SK-N-SH (cell line): ENCODE measurements at regions not wholly inside any gene's neighbourhood (a gene's known extent, or its start where the extent isn't known, plus 50 kb on each side); places are given as distances from the start of the nearest gene placed in this dataset.

Experiments
- CTCF ChIA-PET: fragments of 300-600, 350-600 bp; formaldehyde crosslinking; extraction: SDS; loops from one replicate; lab custom pipeline; 2021; lab: Yijun Ruan, JAX
- POLR2A ChIA-PET: fragments of 350-600 bp; sonication (Branson Sonifier 250); formaldehyde crosslinking; extraction: SDS; loops from one replicate; lab custom pipeline; 2020; ENCODE audit warnings: antibody characterized with exemption, inconsistent platforms; lab: Yijun Ruan, JAX
- DNase-seq: peaks from one replicate; pipeline ENCODE4 v3.0.0; 2012
- H2AFZ ChIP-seq: fragments of 200-600 bp; sonication (generic); 2 replicates; pipeline ENCODE4 v1.8.1; 2016; ENCODE audit warnings: antibody characterized with exemption, mild to moderate bottlenecking, low read depth
- H3F3A ChIP-seq: fragments of 200-600 bp; sonication (generic); replicated peaks from 2 replicates; pipeline ENCODE3; 2016; ENCODE audit warnings: antibody characterized with exemption, mild to moderate bottlenecking; ENCODE audit not compliant: insufficient read depth
- H3K27ac ChIP-seq, 2 experiments: fragments of 200-500 bp in 1 of 2; fragments of 200-600 bp in 1 of 2; sonication (Bioruptor generic) in 1 of 2; sonication (generic), shearing (Covaris generic) in 1 of 2; 2 replicates each; pipeline versions ENCODE4 v1.5.1 to v1.6.1; 2014 to 2016; ENCODE audit warnings: low read depth in 2 of 2, inconsistent platforms in 1 of 2, low read length in 1 of 2, mild to moderate bottlenecking in 1 of 2, mixed read lengths in 1 of 2
- H3K27me3 ChIP-seq: fragments of 200-600 bp; sonication (generic), shearing (Covaris generic); 2 replicates; pipeline ENCODE4 v1.6.1; 2016; ENCODE audit warnings: mixed run types; ENCODE audit not compliant: insufficient read depth
- H3K36me3 ChIP-seq, 2 experiments: fragments of 200-500 bp in 1 of 2; fragments of 200-600 bp in 1 of 2; sonication (Bioruptor generic) in 1 of 2; sonication (generic) in 1 of 2; replicated peaks in 1 of 2; 2 replicates each; pipeline versions ENCODE3 to v1.5.1; 2014 to 2016; ENCODE audit warnings: low read length in 1 of 2, mild to moderate bottlenecking in 1 of 2; ENCODE audit not compliant: insufficient read depth in 2 of 2, control insufficient read depth in 1 of 2
- H3K4me1 ChIP-seq, 2 experiments: fragments of 200-500 bp in 1 of 2; fragments of 200-600 bp in 1 of 2; sonication (Bioruptor generic) in 1 of 2; sonication (generic), shearing (Covaris generic) in 1 of 2; 2 replicates each; pipeline versions ENCODE4 v1.5.1 to v1.6.1; 2014 to 2016; ENCODE audit warnings: low read depth in 1 of 2, low read length in 1 of 2, mixed run types in 1 of 2; ENCODE audit not compliant: insufficient read depth in 2 of 2, control insufficient read depth in 1 of 2
- H3K4me2 ChIP-seq: fragments of 200-600 bp; sonication (generic), shearing (Covaris generic); 2 replicates; pipeline ENCODE4 v1.6.1; 2017; ENCODE audit warnings: mixed run types
- H3K4me3 ChIP-seq, 2 experiments: fragments of 200-500 bp in 1 of 2; fragments of 200-600 bp in 1 of 2; sonication (Bioruptor generic) in 1 of 2; sonication (generic), shearing (Covaris generic) in 1 of 2; 2 replicates each; pipeline versions ENCODE4 v1.5.1 to v1.8.1; 2014 to 2016; ENCODE audit warnings: low read depth in 2 of 2, inconsistent platforms in 1 of 2, low read length in 1 of 2, mild to moderate bottlenecking in 1 of 2, mixed read lengths in 1 of 2, moderate library complexity in 1 of 2
- H3K79me2 ChIP-seq: fragments of 200-600 bp; sonication (generic); 2 replicates; pipeline ENCODE4 v1.8.1; 2017; ENCODE audit warnings: mild to moderate bottlenecking; ENCODE audit not compliant: insufficient read depth
- H3K9ac ChIP-seq: fragments of 200-600 bp; sonication (generic); 2 replicates; pipeline ENCODE4 v1.6.1; 2017; ENCODE audit warnings: mixed run types
- H3K9me2 ChIP-seq: fragments of 200-600 bp; sonication (generic); 2 replicates; pipeline ENCODE4 v1.6.1; 2017; ENCODE audit warnings: mixed run types
- H3K9me3 ChIP-seq: fragments of 200-600 bp; sonication (generic); 2 replicates; pipeline ENCODE4 v1.6.1; 2017; ENCODE audit warnings: mixed run types, mild to moderate bottlenecking, moderate library complexity
- H4K20me1 ChIP-seq: fragments of 200-600 bp; sonication (generic); 2 replicates; pipeline ENCODE4 v1.6.1; 2017; ENCODE audit warnings: mild to moderate bottlenecking, mixed run types; ENCODE audit not compliant: insufficient read depth
- EZH2phosphoT487 ChIP-seq: fragments of 200-600 bp; sonication (generic); IDR thresholded peaks from 2 replicates; pipeline ENCODE4 v1.6.1; 2017; ENCODE audit warnings: low read depth, mixed run types, mild to moderate bottlenecking, antibody characterized with exemption, moderate library complexity, borderline replicate concordance
- FOXM1 ChIP-seq: IDR thresholded peaks from 2 replicates; pipeline ENCODE4 v1.4.0; 2012; ENCODE audit warnings: low read depth, mild to moderate bottlenecking
- MEF2A ChIP-seq: IDR thresholded peaks from 2 replicates; pipeline ENCODE4 v1.4.0; 2012; ENCODE audit warnings: low read depth, borderline replicate concordance
- MXI1 ChIP-seq: IDR thresholded peaks from 2 replicates; pipeline ENCODE4 v1.6.1; 2012; ENCODE audit warnings: mild to moderate bottlenecking, low read depth, low read length, improper control_type of control experiment
- RAD21 ChIP-seq: IDR thresholded peaks from 2 replicates; pipeline ENCODE4 v1.6.1; 2012; ENCODE audit warnings: mild to moderate bottlenecking, low read length
- TCF12 ChIP-seq: IDR thresholded peaks from 2 replicates; pipeline ENCODE4 v1.4.0; 2012
- YY1 ChIP-seq: IDR thresholded peaks from 2 replicates; pipeline ENCODE4 v1.4.0; 2012; ENCODE audit warnings: low read depth, mild to moderate bottlenecking
- WGBS: methylation state at CpG from one replicate; pipeline ENCODE4 v1.1.6; 2017; ENCODE audit warnings: low lambda C conversion rate; 5-methylcytosine and 5-hydroxymethylcytosine counted together
- TF ChIP-seq, protein P1 (sequence below): IDR thresholded peaks from 2 replicates; pipeline ENCODE4 v1.4.0; 2012; ENCODE audit warnings: low read depth, borderline replicate concordance
- TF ChIP-seq, protein P2 (sequence below): IDR thresholded peaks from 2 replicates; pipeline ENCODE4 v1.4.0; 2012; ENCODE audit warnings: low read depth
- TF ChIP-seq, protein P3 (sequence below): IDR thresholded peaks from 2 replicates; pipeline ENCODE4 v1.6.1; 2012; ENCODE audit warnings: mild to moderate bottlenecking, low read depth, low read length, moderate library complexity

DNA sequence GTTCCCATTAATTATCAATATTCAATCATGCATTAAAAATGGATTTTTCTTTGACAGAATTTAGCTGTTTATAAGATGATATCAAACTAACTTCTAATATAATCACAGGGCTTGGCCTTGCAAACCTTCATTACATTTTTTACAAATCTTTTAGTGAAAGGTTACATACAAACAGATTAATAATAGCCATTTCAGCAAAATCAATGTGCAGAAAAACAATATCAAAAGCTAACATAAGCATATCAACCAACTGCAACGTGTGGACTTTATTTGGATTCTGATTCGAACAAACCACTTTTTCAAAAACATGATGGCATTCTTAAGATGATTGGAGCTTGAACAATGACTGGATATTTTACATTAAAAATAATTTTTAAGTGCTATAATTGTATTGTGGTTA, 93.6 kb downstream of the OTX2 start:
- POLR2A ChIA-PET, result no interaction called here
- H3K79me2 ChIP-seq, result no peaks in the 10 kb centered on the region
- CTCF ChIA-PET, result no interaction called here
- no peak for DNase-seq
- H3K27ac ChIP-seq, result no peak overlapping the region
- H3K36me3 ChIP-seq, result no peaks in the 10 kb centered on the region
- no peak overlapping the region for H3K4me2 ChIP-seq
- no peak overlapping the region for H3K4me3 ChIP-seq
- TF ChIP-seq EZH2phosphoT487 (no peak), FOXM1 (no peak), MXI1 (no peak)
- H4K20me1 ChIP-seq, result no peaks in the 10 kb centered on the region
- H3K9me2 ChIP-seq, result no peaks in the 10 kb centered on the region
- no peak overlapping the region for H2AFZ ChIP-seq
- H3F3A ChIP-seq, result no peaks in the 10 kb centered on the region
- peaks cover 29% of the 10 kb centered on the region for H3K27me3 ChIP-seq
- H3K9ac ChIP-seq, result no peak overlapping the region
- no peaks in the 10 kb centered on the region for H3K9me3 ChIP-seq
- WGBS, result 1% methylated on average over 2 of the region's 2 CpGs
- H3K4me1 ChIP-seq, result no peaks in the 10 kb centered on the region

DNA sequence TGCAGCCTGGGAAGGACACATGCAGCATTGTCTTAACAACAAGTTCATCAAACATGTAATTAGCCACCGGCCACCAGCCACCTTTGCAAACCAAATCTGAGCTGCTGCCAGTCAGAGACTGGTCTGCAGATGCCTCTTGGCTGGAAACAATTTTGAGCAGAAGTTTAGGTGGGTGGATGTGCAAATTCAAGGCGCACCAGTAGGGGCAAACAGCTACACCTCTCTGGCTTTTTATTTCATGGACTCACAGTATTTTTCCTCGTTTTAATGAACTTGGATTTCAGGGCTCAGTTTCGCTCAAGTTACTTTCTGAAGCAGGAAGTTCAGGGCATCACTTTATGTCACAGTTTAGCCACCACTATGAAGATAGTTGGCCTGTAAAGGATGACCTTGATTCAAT, 94.3 kb downstream of the OTX2 start:
- 5% methylated on average over 4 of the region's 4 CpGs for WGBS
- POLR2A ChIA-PET, result no interaction called here
- peaks cover 29% of the 10 kb centered on the region for H3K27me3 ChIP-seq
- TF ChIP-seq, protein P1, sequence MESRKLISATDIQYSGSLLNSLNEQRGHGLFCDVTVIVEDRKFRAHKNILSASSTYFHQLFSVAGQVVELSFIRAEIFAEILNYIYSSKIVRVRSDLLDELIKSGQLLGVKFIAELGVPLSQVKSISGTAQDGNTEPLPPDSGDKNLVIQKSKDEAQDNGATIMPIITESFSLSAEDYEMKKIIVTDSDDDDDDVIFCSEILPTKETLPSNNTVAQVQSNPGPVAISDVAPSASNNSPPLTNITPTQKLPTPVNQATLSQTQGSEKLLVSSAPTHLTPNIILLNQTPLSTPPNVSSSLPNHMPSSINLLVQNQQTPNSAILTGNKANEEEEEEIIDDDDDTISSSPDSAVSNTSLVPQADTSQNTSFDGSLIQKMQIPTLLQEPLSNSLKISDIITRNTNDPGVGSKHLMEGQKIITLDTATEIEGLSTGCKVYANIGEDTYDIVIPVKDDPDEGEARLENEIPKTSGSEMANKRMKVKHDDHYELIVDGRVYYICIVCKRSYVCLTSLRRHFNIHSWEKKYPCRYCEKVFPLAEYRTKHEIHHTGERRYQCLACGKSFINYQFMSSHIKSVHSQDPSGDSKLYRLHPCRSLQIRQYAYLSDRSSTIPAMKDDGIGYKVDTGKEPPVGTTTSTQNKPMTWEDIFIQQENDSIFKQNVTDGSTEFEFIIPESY, result no peak
- TF ChIP-seq, protein P2, sequence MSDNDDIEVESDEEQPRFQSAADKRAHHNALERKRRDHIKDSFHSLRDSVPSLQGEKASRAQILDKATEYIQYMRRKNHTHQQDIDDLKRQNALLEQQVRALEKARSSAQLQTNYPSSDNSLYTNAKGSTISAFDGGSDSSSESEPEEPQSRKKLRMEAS, result no peak
- TF ChIP-seq, protein P3, sequence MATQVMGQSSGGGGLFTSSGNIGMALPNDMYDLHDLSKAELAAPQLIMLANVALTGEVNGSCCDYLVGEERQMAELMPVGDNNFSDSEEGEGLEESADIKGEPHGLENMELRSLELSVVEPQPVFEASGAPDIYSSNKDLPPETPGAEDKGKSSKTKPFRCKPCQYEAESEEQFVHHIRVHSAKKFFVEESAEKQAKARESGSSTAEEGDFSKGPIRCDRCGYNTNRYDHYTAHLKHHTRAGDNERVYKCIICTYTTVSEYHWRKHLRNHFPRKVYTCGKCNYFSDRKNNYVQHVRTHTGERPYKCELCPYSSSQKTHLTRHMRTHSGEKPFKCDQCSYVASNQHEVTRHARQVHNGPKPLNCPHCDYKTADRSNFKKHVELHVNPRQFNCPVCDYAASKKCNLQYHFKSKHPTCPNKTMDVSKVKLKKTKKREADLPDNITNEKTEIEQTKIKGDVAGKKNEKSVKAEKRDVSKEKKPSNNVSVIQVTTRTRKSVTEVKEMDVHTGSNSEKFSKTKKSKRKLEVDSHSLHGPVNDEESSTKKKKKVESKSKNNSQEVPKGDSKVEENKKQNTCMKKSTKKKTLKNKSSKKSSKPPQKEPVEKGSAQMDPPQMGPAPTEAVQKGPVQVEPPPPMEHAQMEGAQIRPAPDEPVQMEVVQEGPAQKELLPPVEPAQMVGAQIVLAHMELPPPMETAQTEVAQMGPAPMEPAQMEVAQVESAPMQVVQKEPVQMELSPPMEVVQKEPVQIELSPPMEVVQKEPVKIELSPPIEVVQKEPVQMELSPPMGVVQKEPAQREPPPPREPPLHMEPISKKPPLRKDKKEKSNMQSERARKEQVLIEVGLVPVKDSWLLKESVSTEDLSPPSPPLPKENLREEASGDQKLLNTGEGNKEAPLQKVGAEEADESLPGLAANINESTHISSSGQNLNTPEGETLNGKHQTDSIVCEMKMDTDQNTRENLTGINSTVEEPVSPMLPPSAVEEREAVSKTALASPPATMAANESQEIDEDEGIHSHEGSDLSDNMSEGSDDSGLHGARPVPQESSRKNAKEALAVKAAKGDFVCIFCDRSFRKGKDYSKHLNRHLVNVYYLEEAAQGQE, result no peak
- TF ChIP-seq YY1 (no peak), MXI1 (no peak), RAD21 (no peak), FOXM1 (no peak), MEF2A (no peak), TCF12 (no peak)
- TF ChIP-seq, all 33 proteins: peak for 0
- H3K36me3 ChIP-seq, result no peaks in the 10 kb centered on the region
- no peak overlapping the region for H3K4me3 ChIP-seq
- H3F3A ChIP-seq, result no peaks in the 10 kb centered on the region
- H3K9me2 ChIP-seq, result no peaks in the 10 kb centered on the region
- H3K27ac ChIP-seq, result no peak overlapping the region
- H4K20me1 ChIP-seq, result no peaks in the 10 kb centered on the region
- no peak overlapping the region for H3K9ac ChIP-seq
- H2AFZ ChIP-seq, result no peak overlapping the region
- no peak overlapping the region for H3K4me2 ChIP-seq
- H3K9me3 ChIP-seq, result no peaks in the 10 kb centered on the region
- CTCF ChIA-PET, result no interaction called here
- no peaks in the 10 kb centered on the region for H3K4me1 ChIP-seq
- DNase-seq, result no peak
- no peaks in the 10 kb centered on the region for H3K79me2 ChIP-seq
